ENCODE measurements at regions not wholly inside any gene's neighbourhood (a gene's known extent, or its start where the extent isn't known, plus 50 kb on each side); places are given as distances from the start of the nearest gene placed in this dataset.
"Not testable (repeated sequence)": the region's sequence is repeated elsewhere in the genome, so short reads cannot be mapped to it uniquely, and the experiment has no call there.

DNA sequence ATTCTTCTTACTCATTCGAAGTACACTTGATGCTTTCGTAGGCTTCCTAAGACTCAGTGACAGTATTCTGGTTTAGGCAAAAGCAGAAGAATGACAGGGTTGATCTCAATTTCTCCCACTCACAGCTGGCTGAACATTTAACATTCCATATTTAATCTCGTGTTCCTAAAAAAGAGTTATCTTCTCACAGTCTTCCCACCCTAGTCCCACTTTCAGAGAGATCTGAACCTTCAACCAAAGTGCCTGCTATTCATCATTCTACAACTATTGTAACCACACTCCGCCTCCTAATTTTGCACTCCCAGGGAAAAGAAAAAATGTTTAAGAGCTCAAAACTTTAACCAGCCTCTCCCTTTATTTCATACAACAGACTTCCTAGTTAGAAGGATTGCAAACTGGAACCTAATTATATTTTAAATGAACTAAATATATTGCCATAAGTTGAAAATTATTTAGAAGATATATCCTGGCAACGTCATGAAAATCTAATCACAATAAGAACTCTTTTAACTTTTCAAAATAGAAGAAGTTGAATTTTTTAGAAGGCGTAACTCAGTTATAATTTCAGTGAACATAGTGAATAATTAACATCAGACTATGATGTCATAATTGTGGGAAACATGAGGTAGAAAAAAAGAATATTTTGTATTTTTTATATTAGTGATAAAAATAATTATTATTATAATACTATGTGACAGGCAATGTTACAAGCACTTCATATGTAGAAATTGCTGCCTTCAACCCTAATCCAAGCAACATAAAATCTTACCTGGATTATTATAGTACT is 540.9 kb upstream of the ADGRL2 start:
- Histone ChIP-seq H3K36me3 (no peaks in the 10 kb centered on the region), H3K9me3 (no peaks in the 10 kb centered on the region)

DNA sequence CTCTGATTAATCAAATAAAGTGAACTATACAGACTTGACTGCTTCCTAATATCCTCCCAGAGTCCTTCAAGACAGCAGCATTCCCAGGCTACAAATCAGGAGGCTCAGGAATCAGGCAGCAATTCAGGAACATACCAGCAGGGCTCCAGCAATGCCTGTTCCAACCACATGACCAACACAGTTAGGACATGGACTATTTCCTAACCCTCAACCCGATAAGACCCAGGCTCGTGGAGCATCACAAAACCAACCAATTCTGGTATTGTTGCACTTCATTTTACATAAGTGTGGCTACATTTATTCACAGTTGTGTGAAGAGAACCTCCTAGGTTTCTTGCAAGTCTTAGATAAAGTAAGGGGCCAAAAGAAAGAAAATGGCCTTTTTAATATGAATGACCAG is 546.2 kb upstream of the ADGRL2 start:
- H3K36me3 ChIP-seq: no peaks in the 10 kb centered on the region
- H3K27me3 ChIP-seq: no peaks in the 10 kb centered on the region
- no peaks in the 10 kb centered on the region for H3K9me3 ChIP-seq
- TF ChIP-seq, protein P1, sequence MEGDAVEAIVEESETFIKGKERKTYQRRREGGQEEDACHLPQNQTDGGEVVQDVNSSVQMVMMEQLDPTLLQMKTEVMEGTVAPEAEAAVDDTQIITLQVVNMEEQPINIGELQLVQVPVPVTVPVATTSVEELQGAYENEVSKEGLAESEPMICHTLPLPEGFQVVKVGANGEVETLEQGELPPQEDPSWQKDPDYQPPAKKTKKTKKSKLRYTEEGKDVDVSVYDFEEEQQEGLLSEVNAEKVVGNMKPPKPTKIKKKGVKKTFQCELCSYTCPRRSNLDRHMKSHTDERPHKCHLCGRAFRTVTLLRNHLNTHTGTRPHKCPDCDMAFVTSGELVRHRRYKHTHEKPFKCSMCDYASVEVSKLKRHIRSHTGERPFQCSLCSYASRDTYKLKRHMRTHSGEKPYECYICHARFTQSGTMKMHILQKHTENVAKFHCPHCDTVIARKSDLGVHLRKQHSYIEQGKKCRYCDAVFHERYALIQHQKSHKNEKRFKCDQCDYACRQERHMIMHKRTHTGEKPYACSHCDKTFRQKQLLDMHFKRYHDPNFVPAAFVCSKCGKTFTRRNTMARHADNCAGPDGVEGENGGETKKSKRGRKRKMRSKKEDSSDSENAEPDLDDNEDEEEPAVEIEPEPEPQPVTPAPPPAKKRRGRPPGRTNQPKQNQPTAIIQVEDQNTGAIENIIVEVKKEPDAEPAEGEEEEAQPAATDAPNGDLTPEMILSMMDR (IDR thresholded peaks at IDR 0.05): no peak
- peaks cover 0 to 10% of the 10 kb centered on the region in 2 donors for H3K4me1 ChIP-seq
- H3K27ac ChIP-seq: no peak overlapping the region
- H3K4me3 ChIP-seq: no peak overlapping the region
- no peak for DNase-seq (ENCODE audit: low spot score)

More for the DNA sequence above, 540.9 kb upstream of the ADGRL2 start:
- H3K4me3 ChIP-seq: no peak overlapping the region
- H3K4me1 ChIP-seq: peaks cover 0 to 10% of the 10 kb centered on the region in 2 donors
- TF ChIP-seq, protein P1 (IDR thresholded peaks at IDR 0.05): no peak
- peak overlapping the region in 1 of 2 donors; percentile 22 for H3K27ac ChIP-seq
- no peaks in the 10 kb centered on the region for H3K27me3 ChIP-seq
- DNase-seq (ENCODE audit: low spot score): no peak

DNA sequence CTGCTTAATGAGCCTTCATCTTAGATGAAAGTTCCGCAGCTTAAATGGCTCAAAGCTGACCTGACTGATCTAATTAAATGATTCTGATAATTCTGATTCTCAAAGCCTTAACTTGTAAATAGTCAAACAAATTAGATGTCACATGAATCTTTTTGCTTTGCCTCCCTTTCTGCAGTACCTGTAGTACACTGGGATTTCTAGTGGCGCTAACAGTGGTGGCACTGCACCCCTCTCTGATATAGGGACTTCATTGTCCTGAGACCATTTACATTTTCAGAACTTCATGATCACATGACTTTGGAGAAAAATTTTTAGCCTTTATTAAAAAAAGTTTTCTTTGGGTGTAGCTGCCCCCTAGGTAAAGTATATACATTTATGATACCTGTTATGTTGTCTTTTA is 546.7 kb upstream of the ADGRL2 start:
- DNase-seq (ENCODE audit: low spot score): no peak
- no peaks in the 10 kb centered on the region for H3K9me3 ChIP-seq
- H3K27me3 ChIP-seq: no peaks in the 10 kb centered on the region
- TF ChIP-seq, protein P1 (IDR thresholded peaks at IDR 0.05): no peak
- peaks cover 0 to 6% of the 10 kb centered on the region in 2 donors for H3K4me1 ChIP-seq
- no peaks in the 10 kb centered on the region for H3K36me3 ChIP-seq
- H3K4me3 ChIP-seq: no peak overlapping the region
- H3K27ac ChIP-seq: no peak overlapping the region

DNA sequence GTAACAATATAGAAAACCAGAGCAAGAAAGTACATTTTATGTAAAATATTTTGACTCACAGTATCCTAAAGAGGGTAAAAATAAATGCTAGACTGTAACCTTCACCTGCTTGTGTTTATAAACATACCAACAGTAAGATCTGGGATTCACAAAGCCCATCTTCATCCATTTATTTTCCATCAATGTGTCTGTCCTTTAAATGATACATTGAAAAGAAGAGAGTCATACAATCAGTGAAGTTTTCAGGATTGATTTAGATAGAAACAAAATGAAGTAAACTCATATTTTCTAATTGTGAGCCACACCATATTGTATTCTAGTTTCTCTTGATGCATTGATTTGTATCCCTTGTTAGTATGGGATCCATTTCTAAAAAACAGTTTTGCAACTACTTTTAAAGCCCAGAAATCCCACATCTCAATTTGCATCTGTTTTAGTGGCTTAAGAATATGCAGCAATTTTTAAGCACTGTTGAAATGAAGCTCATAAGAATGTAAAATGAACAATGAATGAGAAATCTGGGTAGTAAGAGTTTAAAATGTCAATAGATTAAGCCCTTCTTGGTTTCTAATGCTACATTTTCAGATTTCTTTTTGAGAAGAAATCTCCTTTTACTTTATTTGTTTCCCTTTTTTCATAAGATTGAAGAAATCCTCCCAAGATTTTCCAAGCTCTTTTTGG is 548.1 kb upstream of the ADGRL2 start:
- H3K4me3 ChIP-seq: no peak overlapping the region
- DNase-seq (ENCODE audit: low spot score): no peak
- H3K27ac ChIP-seq: no peak overlapping the region
- H3K27me3 ChIP-seq: no peaks in the 10 kb centered on the region
- H3K36me3 ChIP-seq: no peaks in the 10 kb centered on the region
- TF ChIP-seq, protein P1 (IDR thresholded peaks at IDR 0.05): no peak
- H3K9me3 ChIP-seq: no peaks in the 10 kb centered on the region
- no peaks in the 10 kb centered on the region for H3K4me1 ChIP-seq

DNA sequence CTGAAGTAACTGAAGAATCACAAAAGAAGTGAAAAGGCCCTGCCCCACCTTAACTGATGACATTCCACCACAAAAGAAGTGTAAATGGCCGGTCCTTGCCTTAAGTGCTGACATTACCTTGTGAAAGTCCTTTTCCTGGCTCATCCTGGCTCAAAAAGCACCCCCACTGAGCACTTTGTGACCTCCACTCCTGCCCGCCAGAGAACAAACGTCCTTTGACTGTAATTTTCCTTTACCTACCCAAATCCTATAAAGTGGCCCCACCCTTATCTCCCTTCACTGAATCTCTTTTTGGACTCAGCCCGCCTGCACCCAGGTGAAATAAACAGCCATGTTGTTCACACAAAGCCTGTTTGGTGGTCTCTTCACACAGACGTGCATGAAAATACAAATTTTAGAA is 549.9 kb upstream of the ADGRL2 start:
- not testable (repeated sequence) for DNase-seq (ENCODE audit: low spot score); H3K27ac ChIP-seq; H3K9me3 ChIP-seq; H3K4me3 ChIP-seq; H3K4me1 ChIP-seq; H3K27me3 ChIP-seq; H3K36me3 ChIP-seq

DNA sequence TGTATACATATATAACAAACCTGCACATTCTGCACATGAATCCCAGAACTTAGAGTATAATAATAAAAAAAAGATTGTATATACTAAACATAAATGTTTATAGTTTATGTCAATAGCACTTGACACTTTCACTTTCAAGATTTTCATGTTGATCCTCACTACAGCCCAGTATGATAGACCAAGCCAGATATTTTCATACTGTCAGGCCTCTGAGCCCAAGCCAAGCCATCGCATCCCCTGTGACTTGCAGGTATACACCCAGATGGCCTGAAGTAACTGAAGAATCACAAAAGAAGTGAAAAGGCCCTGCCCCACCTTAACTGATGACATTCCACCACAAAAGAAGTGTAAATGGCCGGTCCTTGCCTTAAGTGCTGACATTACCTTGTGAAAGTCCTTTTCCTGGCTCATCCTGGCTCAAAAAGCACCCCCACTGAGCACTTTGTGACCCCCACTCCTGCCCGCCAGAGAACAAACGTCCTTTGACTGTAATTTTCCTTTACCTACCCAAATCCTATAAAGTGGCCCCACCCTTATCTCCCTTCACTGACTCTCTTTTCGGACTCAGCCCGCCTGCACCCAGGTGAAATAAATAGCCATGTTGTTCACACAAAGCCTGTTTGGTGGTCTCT is 555.5 kb upstream of the ADGRL2 start:
- not testable (repeated sequence) for H3K27me3 ChIP-seq; H3K9me3 ChIP-seq; DNase-seq (ENCODE audit: low spot score)

DNA sequence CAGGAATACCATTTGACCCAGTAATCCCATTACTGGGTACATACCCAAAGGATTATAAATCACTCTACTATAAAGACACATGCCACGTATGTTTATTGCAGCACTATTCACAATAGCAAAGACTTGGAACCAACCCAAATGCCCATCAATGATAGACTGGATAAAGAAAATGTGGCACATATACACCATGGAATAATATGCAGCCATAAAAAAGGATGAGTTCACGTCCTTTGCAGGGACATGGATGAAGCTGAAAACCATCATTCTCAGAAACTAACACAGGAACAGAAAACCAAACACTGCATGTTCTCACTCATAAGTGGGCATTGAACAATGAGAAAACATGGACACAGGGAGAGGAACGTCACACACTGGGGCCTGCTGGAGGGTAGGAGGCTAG is 556.1 kb upstream of the ADGRL2 start:
- H3K4me3 ChIP-seq; H3K9me3 ChIP-seq; DNase-seq (ENCODE audit: low spot score); H3K36me3 ChIP-seq; H3K27ac ChIP-seq; H3K4me1 ChIP-seq; H3K27me3 ChIP-seq: not testable (repeated sequence)

More for the DNA sequence above, 555.5 kb upstream of the ADGRL2 start:
- not testable (repeated sequence) for H3K4me1 ChIP-seq, H3K4me3 ChIP-seq, H3K27ac ChIP-seq, H3K36me3 ChIP-seq

Data from right atrium auricular region (tissue), 2 donors.